SKM-1 treated with dmso at 0.1 percent for 144 hours (cell line): ENCODE measurements at regions not wholly inside any gene's neighbourhood (a gene's known extent, or its start where the extent isn't known, plus 50 kb on each side); places are given as distances from the start of the nearest gene placed in this dataset.
"Not testable (repeated sequence)": the region's sequence is repeated elsewhere in the genome, so short reads cannot be mapped to it uniquely, and the experiment has no call there.

Source experiments
- DNase-seq: peaks from one replicate; lab custom pipeline; 2025; ENCODE audit not compliant: unreplicated experiment; lab: John Stamatoyannopoulos, UW

DNA sequence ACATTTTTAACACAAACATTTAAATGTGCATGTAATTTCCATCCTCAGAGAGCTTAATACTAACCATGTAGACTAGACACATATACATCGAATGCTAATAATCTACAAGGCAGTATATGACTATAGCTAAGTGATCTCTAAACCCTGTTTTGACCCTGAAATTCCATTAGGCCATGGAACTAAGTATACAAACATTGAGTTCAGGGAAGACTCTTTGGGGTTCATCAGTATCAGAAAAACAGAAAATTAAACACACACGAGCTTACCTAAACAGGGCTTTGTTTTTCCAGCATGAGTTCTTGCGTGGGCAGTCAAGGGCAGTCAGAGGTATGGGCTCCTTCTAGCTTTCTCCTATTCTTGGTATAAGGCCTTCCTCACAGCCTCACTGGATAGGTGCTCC lies 106.0 kb upstream of the COPS8 start:
- no peak for DNase-seq

DNA sequence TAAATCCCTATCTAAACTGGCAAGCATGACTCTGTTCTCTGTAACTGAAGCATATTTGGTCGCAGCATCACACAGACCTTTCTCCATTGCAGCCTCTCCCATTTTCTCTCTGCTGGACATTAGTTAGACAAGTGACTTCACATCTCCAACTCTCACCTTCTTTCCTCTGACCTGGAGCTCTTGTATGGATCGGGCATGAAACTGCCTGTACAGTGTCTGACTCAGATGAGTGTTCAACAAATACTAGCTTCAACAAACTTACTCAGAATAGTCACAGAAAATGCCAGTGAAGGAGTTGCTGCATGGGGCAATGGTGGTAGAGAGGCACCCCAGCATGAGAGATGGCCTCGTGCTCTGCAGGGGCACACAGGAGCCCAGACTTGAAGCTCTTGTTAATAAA lies 104.7 kb upstream of the COPS8 start:
- DNase-seq: no peak

DNA sequence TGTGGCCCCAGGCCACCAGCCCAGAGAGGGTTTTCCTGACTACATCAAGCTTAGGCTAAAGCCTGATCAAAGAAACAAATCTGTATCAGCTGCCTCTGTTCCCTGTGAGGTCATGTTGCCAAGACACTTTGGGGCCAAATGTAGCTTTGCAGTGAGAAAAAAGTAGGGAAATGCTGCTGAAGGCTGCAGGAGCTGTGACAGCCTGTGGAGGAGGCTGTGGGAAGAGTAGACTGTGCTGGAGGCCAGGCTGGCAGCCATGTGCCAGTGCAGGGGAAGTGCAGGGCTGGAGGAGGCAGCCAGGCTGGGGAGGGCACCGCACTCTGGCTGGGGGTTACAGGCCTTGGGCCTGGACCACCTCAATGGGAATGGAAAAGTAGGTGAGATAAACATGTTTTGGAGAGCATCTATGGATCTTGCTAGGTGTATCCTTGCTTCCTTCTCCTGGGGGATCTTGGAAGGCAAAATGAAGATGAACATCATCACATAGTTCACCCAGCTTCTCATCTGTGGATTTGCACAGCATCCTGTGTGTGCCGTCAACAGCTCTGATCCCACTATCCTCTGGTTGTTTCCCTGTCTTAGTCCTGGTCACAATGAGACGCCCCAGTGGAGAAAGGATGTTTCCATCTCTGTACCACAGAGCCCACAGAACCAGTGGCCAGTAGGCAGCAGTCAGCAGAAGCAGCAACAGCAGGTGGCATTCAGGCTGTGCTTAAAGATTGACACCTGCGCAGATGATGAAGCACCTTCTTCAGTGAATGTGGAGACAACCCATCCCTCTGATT lies 103.8 kb upstream of the COPS8 start:
- DNase-seq: no peak

DNA sequence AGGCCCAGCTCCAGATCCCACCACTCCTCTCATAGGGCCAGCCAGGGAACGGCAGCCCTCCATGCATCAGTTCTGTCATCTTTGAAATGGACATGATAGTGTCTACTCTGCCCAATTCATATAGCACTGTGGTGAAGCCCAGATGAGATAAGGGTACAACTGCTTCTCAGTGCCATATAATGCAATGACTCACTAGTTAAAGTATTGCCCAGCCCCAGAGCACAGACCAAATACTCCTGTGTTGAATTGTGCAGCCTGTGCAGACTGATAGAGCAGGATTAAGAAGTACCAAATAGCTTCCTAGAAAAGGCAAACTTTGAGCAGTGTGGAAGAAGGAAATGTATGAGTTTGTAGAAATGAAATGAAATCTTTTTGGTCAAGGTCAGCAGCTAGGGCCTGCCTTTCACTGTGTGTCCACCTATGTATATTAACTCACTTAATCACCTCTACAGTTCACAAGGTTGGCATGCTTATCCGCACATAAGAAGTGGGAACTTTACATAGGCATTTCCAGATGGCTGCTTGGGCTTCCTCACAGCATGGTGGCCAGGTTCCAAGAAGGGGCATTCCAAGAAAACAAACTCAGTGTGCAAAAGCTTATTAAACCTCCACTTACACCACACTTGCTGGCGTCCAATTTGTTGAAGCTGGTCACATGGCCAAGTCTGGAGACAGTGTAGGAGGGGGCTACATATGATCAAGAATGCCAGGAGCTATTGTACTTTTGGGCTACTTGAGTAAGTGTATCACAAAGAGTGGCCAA lies 102.8 kb upstream of the COPS8 start:
- no peak for DNase-seq

DNA sequence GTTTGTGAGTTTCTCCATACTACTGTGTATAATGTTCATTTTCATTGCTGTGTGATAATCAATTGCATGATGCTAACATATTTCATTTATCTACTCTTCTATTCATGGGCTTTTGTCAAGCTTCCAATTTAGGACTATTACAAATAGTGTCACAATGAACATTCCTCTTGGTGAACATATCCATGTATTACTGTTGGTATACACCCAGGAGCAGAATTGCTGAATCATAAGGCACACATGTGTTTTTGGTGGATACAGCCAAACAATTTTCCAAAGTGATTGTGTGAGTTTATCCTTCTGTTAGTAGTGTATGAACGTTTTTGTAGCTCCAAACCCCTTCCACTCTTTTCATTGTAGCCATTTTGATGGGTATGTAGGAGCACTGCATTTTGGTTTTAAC lies 101.6 kb upstream of the COPS8 start:
- no peak for DNase-seq

DNA sequence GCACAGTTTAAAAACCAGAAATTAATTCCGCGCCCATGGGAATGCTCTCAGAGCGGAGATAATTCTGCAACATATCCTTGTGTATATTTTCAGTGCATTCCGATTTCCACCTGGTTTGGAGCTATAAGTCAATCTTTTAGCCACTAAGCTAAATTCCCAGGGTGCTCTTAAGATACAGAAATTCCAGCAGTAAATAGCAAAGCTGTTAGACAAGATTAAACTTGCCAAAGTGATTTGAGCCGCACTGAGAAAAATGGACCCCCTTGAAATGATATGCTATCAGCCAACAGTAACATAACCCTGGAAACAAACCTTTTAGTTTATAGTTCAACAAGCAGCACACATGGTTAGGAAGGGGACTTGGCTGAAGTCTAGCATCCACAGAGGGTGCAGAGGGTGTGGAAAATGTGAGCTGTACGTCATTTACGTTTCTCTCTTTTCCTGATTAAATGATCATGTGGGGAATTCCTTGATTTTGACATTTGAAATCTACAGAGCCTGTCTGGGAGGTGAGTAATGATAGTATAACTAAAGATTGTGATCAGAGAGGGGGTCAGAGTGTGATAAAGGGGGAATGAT lies 99.8 kb upstream of the COPS8 start:
- no peak for DNase-seq

DNA sequence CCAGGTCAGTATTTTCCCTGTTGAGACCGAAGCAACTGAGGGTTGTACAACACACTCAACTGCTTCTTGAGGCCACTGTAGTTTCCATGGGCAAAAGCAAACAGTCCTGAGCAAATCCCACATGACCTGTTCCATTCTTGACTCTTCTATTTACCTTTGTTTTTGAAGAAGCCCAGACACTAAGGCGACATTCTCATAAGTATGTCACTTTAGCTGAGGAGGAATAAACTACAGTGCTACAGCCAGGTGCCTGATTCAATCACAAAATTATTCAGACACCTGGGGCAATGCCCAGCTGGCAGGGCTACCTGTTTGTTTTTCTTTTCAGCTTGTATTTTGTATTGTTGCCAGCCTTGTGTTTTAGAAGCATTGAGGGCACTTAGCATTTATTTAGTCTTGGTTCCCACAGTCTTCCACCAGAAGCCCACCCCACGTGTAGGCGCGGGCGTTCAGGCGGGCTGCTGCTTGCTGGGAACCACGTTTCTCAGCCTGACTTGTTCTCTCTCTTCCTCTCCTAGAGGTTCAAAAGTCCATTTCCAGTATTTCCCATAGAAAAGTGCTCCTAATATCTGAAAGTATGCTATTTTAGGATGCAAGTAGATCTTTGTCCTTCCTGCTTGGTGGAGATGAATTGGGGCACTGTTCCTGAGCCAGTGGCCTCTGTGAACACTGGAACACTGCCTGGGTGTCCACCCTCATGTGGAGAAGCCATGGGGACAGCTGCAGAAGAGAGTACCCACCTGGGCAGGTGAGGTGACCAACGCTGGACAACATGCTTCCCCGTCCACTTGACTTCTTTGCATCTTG lies 99.0 kb upstream of the COPS8 start:
- DNase-seq: no peak

DNA sequence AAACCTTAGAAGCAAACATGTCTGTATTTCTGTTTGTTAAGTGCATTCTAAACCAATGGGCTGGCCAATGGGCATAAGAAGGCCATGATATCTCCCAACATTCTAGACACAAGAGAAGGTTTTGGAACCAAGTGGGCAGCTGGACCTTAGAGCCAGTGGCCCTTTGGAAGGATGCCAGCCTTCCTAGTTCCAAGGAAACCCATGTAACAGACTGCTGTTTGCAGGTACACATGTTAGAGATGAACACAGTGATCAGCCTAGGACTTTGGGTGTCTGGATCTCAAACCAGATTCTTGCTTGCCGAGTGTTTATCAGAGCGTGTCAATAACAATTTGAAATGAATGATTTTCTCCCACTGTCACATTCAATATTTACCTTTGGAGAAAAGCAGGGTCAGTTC lies 97.5 kb upstream of the COPS8 start:
- no peak for DNase-seq

DNA sequence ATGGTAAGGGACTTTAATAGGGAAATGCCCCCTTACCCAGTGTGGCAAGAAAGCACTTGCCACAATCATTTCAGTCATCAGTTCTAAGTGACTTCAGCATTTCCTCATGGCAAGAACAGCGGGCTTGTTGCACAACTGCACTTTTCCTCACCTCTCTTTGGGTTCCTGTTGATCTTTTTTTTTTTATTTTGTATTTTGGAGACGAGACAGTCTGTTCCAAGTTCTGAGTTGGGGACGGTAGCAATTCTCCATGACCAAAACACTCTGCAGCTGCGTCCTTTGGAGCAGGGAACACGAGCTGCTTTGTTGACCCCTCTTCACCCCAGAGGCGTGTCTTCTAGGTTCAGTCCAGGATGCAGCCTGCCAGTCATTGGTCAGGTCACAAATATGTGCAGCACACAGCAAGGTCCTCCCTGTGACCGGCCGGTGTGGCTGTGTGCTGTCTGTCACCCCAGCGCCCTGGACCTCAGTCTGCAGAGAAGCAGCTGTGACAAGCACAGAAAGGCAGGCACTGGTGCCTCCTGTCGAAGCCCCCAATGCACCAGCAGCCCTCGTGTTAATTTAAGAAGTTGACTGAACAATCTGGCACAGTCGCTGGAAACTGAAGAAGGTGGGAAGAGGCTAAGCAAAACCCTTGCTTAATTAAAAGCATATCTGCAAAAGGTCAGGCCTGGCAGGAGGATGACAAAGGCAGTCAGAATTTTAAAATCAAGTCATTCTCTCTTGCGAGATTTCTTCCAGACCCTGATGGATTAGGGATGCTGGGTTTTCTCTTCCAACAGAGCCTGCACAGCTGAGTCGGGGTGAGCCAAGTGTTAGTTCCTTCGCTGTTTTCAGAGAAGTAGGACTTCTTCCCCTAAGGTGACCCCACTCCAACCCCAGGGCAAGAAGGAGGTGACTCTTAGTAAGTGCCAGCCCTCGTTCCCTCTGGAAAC lies 96.7 kb upstream of the COPS8 start:
- DNase-seq: peak; percentile 84

DNA sequence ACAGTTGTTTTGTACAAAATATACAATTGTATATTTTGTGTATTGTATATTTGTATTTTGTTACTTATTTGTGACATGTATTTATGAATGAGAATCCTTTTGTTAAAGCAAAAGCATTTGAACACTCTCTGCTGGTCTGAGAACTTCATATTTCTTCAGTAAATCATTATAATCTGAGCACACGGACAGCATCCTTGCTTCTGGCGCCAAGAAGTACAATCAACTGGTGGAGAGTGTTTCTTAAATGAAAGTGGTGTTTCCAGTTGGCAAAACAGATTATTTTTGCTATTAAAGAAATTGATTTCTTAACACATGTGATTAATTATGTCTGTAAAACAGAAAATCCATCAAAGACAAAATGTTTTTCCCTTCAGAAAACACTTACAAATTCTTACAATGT lies 95.1 kb upstream of the COPS8 start:
- DNase-seq: no peak

DNA sequence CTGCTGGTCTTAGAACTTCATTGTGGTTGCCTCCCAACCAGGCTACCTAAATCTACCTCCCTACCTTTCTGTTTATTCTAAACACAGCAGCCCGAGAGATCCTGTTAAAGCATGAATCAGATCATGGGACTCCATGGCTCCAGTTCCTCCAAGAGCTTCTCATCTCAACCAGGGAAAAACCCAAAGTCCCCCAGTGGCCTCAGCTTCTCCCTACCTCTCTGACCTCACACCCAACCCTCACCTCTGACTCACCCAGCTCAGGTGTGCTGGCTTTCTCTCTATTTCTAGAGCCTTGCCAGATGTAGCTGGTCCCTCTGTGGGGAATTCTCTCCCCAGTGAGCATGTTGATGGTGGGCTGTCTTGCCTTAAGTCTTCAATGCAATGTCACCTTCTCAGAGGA lies 93.8 kb upstream of the COPS8 start:
- no peak for DNase-seq

DNA sequence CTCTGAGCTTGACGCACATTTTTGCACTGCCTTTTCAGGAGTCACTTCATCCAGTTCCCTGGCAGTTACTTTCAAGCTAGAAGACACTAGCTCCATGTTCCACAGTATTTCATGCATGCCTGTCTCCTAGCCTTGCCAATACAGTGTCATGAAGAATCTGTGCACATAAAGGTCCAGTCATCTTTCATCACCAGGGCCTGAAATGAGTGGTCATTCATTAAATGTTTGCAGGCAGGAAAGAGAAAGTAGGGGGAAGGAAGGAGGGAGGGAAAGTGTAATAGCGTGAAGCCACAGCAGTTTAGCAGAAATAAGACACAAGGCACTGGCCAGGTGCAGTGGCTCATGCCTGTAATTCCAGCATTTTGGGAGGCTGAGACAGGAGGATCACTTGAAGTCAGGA lies 92.4 kb upstream of the COPS8 start:
- DNase-seq: no peak

DNA sequence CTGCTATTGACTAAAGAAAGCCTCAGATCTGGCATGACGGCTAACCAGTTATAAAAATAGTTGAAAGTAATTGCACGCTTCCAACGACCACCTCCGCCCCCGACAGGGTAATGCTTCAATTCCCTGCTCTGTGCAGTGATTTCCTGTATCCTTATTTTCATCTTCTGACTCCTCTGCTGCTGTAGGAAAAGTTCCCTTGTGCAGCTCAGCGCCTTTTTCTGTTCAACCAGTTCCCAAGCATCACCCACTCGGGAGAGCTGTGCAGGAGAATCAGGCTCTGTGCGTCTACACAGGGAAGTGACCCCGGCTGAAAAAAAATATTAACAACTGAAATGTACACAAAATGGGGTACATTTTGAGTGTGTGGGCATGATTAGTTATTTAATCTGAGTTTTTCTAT lies 91.3 kb upstream of the COPS8 start:
- DNase-seq: no peak

DNA sequence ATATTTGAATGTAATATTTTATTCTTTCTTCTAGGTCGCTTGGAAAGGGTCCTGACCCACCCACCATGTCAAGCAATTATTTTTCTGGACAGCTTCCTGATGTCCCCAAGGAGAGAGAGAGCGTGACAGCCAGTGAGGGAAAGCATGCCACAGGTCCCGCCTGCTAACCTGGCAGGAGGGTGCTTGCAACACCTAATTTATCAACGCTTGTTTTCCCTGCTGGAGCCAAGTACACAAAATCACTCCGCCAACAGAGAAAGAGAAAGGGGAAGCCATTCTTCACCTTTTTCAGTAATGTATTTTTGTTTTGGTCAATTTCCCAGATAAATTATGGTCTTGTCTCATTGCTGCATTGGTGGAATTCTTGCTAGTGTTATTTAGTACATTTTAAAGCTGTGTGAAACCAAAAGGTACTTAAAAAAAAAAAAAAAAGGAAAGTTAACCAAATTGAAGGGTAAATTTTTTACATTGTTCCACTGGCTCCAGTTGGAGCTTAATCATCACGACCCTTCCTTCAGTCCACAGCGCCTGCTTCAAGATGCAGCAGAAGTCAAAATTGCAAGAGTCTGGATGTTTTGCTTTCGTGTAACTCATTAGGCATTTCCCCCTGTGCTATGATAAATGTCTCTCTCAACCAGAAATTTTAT lies 88.5 kb upstream of the COPS8 start:
- no peak for DNase-seq

DNA sequence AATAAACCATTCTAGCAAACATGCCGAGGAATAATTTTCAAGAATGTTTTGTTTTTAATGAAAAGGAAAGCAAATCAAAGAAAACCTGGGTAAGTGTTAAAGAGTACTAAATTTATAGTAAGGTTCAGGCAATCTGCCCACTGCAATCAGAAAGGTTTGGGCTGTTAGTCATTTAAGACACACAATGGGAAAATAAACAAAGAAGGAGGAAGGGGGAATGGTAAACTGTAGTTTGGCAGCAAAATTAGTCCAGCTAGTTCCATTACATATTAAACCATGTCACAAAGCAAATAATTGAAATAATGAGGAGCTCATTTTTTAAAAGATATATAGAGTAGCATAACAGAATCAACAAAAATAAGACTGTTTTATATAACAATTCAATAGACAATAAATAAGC lies 87.5 kb upstream of the COPS8 start:
- DNase-seq: no peak

DNA sequence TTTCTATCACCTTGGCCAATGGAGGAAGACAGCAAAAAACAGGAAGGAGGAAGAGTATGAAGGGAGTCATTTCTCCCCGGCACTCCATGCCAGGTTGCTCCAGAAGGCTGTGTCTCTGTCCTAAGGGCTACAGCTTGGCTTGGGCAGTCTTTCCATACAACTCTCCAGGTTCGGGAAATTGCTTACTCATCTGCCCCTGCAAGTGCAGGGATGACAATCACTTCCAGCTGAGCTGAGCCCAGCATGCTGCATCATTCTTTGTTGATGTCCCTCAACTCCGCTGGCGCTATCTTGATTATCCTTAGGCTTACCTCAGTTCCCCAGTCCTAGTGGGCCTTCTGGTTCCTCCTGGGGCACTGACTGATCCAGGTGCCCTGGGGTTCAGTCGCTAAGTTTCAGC lies 86.9 kb upstream of the COPS8 start:
- no peak for DNase-seq

DNA sequence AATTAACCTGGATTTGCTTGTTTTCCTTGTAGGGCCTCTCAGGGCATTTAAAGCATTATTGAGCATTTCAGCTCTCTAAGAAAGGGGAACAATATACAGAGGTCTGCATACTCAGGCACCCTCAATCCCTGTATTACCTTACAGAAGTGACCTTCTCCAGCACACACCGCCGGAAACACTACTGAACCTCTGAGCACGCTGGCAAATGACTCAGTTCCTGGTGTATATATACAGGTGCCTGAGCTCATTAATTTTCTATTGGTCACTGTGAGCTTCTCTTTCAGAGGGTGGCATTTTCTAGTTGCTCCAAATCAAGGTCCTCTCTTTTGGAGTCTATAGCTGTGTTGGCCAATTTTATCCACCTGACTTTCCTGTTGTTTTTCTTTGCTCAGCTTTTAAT lies 85.2 kb upstream of the COPS8 start:
- no peak for DNase-seq

DNA sequence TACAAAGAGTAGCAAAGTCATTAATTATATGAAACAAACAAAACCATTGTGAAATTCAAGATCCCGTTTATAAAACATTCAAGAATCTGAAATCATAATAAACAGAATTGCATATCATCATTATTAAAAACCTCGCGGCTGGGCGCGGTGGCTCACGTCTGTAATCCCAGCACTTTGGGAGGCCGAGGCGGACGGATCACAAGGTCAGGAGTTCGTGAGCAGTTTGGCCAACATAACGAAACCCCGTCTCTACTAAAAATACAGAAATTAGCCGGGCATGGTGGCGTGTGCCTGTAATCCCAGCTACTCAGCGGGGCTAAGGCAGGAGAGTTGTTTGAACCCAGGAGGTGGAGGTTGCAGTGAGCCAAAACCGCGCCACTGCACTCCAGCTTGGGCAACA lies 80.3 kb upstream of the COPS8 start:
- DNase-seq: not testable (repeated sequence)

DNA sequence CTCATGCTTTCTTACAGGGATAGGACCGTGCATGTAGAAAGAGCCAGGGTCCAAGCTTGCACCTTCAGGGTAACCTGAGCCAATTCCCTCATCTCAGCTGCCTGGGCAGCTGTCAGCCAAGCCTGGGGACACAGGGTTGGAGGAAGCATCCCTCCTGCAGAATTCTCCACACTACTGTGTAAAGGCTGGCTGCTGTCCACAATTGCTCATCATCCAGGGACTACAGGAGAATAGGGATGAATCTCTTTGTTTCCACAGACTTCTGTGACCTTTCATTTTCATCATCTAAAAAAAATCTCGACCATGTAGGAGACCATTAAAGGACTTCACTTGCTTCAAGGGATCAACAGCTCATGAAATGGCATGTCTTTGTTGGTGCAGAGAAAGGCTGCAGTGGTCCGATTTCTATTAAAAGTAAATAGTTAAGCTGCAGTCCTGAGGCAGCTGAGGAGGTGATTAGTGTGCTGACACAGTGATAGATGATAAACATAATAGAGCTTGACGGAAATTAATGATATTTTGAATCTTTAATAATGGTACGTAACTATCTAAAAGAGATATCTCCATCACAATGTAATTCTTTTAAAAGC lies 74.4 kb upstream of the COPS8 start:
- no peak for DNase-seq

DNA sequence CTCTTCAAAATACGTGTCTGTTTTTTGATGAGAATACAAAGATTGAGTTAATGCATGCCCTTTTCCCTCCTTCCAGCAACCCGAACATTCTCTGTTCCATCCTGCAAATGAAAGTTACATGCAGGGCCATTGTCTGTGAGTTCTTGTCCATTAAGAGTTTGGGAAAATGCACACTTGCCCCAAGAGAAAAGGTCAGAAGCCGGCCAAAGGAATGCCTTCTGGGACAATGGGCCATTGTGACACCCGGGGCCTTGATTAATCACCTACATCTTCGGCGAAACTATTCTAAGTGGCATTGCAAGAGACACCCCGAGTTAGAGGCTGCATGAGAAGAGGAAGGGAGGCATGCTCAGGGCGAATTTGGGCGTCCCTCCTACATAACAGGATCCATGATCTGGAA lies 73.7 kb upstream of the COPS8 start:
- DNase-seq: no peak
